HG03469 (cell line): ENCODE measurements at regions not wholly inside any gene's neighbourhood (a gene's known extent, or its start where the extent isn't known, plus 50 kb on each side); places are given as distances from the start of the nearest gene placed in this dataset.

Source experiments
- ATAC-seq: cut with Tn5 transposase; IDR thresholded peaks from one replicate; pipeline ENCODE4 v1.9.1; 2021; ENCODE audit warnings: mild to moderate bottlenecking, moderate library complexity, moderate number of reproducible peaks; ENCODE audit not compliant: unreplicated experiment

DNA sequence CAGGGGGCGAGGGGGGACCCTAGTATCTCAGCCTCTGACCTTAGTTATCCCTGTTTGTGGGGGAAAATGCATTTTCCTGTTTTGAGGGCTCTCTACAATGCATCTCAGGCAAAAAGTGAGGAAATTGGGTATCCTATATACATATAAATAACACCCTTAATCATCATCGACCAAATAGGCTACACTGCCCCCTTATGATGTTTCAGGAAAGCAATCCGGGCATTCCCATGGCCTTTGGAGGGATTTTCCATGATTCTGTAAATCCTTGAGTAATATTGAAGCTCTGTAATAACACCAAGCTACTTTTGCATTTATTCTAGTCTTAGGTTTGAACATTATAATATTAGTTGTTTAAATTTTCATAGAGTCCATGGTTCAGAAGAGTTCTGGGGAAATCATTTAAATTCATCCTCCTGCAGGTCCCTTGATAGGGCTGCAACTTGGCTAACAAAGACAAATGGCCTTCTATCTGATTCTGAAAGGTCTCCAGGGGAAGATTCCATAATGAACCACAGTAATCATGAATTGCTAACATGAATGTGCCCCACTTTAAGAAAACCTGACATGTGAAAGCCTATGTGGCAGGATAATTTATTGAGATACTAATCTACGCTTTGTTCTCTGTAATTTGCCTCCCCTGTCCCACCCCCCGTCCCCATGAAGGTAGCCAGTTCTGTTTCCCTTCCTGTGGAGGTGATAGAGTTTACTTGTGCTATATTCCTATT is 91.5 kb upstream of the SCOC start:
- no peak for ATAC-seq

DNA sequence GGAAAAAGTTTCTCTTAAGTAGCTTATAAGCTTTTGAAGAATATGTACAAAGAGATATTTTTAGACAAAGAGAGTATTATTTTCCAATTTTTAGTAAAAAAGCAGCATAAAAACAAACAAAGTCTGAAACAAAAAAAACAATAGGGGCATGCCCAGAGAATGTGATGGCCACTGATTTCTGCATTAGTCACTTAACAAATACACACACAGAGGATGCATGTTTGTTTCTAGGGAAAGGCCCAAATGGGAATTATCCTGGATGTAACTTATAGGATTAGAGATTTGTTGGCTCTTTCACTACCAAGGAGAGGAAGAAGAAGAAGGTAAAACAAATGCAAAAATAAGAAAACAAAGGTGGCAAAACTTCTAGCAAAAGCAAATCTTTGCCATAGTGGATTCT is 95.9 kb upstream of the SCOC start:
- ATAC-seq = no peak

DNA sequence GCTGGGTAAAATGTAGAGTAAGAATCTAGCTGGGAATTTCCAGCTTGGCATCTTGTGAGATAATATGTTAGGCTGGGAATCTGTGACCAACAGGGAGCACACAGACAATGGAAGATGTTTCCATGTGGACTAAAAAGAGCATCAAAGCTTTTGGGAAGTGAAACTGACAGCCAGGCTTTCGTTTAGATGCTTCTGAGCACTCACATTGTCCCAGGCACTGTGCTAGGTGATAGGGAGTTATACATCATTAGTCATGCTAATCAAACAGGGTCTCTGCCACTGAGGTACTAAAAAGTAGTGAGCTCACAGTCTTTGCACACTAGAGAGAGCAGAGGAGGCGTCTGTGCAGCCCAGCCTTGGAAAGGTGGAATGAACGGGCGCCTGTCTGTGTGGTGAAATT is 101.9 kb upstream of the SCOC start:
- ATAC-seq = no peak

DNA sequence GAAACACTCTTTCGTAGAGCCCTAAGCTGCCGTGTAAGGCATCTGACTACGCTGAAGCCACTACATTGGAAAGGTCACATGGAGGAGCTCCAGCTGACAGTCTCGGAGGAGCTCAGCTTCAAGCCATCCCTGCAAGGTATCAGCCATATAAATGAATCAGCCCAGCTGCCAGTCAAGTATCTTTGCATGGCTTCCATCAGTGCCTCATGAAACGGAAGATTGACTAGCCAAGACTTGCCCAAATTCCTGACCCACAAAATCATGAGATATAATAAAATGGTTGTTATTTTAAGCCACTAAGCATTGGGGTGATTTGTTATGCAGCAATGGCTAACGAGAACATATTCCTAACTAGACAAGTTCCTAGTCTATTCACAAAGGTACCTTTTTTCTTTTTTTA is 104.1 kb upstream of the SCOC start:
- ATAC-seq = no peak

DNA sequence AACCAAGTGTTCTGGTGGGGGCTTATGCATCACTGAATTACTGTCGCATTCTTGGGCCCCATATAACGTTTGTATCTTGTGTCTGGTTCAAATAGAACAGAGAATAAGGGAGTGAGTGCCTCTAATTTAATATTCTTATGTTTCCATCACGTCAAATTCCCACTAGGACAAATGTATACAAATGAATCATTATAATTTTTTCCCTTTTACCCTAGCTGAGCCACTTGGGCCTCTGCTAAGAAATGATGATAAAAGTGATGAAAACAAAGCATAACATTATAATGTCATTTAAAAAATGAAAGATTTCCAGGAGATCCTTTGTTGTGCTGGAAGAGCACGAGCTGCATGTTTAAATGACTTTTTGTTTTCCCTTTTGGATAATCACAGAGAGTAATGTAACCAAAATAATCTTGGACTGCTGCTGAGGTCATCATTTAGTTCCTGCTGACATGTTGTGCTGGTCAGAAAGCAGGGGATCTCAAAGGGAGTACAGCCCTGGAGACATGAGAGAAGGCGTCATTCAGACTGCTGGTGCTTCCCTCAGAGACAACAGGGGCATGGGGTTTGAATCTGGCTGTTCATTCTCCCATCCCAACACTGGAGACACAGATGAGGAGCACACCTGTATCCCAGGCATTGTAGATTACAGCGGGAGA is 105.1 kb upstream of the SCOC start:
- ATAC-seq = no peak

DNA sequence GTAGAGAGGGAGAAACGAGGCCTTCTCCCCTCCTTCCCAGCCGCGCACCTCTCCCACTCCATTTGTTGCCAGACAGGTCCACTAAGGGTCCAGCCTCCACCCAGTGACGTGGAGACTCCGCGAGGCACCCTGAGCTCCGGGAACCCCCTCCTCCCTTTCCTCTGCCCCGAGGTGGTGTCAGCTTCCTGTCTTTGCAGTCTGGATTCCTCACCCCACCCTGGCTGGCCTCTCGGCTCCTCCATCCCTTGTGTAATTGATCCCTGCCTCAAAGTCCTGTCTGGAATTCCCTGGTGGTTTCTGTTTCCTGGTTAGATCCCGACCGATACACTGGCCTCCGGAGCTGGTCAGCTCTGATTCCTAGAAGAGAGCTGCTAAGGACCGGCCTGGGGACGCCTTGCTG is 105.9 kb upstream of the SCOC start:
- no peak for ATAC-seq

DNA sequence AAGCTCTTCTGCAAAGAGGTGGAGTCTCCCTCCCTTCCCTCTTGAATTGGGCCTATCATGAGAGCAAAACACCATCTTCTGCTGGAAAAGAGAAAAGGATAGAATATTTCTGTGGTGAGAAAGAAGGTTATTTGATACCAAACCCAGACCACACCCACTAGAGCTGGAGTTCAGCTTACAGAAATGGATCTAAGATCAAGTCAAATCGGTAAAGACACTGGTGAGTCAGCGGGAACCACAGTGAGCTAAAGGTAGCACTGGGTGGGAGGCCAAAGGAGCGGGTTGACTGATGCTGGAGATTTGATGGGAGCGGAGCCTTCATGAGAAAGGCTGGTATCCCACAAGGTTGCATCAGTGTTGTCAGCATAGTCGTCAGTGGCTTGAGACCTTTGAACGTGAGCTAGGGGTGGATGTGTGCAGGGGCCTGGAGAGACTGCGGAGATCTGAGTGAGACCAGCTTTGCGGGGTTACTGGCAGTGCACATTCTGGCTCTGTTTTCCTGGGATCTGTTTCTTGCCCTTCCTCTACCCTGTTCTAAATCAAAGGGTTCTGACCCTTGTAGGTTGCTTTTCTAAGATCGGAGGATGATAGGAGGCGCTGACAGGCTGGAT is 106.4 kb upstream of the SCOC start:
- ATAC-seq = no peak

DNA sequence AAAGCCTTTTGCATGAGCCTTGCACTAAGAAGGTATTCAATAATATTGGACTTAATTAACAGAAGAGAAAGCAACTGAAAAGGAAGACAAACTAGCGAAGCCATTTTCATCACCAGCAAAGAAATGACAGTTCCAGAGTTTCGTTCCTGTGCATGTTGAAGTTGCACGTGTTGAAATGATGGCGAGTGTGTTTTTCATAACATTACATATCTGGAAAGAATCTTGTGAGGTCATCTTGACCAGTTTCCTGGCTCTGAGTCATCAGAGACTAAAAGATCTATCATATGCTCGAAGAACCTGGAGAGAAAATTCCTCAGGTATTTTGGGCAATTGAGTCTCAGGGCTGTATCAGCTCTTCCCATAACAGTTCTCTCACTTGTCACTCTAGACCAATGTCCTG is 106.2 kb upstream of the MAML3 start:
- ATAC-seq = no peak

DNA sequence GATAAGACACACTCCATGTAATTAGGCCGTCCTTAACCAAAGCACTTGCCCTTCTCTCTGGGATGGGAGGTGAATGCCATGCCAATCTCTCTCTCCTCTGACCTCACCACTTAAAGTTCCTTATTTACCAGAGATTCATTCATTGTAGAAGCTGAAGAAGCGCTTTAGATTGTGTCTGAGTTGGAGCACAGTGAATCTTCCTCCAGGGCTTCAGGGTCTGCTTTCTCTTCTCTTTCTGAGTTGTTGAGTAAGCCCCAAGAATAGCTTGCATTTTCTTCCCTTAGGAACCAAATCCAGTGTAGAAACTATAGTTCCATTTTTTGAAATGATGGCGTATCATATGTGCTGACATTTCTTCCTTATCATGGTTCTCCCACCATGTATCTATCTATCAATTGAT is 104.5 kb upstream of the MAML3 start:
- no peak for ATAC-seq

DNA sequence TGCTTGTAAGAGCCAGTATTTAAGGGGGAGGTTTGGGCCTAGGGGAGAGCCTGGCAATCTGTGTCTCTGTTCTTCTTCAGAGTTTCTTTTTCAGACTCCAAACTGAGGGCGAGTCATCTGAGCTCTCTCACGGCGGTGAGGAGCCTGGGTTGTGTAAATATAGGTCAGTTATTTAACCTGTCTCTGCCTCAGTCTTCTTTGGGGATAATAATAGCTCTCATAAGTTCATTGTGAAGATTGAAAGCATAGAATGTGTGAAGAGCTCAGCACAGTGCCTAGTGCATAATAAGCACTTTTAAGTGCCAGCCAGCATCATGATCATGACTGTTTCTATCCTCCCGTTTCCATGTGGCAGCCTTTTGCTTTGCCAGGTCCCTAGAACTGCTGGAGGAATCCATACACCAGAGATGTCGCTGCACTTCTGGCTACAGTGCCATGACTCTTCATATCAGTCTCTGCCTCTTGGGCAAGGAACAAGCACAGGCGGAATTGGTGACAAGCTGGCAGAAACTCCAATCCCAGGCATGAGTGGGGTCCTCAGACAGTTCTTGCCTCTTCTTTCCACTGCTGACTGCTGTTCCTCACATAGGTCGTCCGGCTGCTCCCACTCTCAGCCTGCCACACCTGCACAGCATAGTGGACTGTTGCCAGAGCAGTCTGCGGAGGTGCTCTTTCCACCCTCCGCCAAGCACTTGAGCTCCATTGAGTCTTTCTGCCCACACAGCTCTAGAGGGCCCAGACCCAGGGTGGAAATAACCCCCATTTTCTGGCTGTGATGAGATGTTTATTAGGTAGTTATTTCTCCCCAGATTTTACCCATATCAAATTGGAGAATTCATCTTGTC is 103.7 kb upstream of the MAML3 start:
- no peak for ATAC-seq

DNA sequence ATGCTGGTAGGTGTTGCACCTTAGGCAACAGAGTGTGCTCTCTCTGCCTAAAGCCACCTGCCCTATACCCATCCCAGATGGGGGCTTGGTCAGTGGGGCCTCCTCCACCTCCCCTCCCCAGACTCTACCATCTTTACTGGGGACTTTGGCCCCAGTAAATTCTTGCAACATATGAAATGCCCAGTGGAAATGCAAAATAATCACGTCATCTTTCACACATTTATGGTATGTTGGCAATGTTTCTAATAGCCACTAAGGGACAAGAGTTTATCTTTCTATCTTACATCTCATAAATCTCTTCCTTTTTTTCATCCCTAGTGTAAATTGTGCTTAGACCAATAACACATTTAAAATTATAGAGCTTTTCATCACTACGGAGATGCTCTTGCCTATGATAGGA is 103.0 kb upstream of the MAML3 start:
- ATAC-seq = no peak

DNA sequence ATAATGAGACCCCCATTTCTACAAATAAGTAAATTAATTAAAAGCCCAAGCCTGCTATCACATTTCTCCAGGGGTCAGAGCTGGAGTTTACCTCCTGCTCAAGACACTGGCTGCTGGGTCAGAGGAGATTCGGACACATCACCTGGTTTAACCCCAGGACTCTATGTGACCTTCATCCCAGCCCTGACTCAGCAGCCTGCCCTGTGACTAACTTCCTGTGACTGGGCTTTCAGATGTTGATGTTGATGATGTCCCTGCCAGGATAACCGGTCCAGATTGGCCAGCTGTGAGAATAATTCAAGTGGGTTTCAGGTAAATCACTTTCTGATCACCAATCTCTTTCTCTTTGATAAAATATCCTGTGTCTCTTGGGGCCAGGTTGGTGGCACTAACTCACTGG is 102.4 kb upstream of the MAML3 start:
- no peak for ATAC-seq

DNA sequence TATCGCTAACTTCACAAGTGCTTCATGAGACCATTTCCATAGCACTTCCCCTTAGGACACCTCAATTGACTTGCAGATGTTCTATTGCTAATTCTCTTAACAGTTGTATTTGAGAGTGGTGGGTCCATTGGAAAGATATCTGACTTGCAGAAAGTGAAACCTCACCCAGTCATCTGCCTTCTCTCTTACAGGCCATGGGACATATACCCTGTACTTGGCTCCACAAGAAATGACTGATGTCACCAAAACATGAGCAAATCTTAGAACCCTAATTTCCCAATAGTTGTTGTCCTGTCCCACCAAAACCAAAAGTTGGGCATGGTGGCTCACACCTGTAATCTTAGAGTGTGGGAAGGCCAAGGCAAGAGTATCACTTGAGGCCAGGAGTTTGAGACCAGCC is 101.9 kb upstream of the MAML3 start:
- no peak for ATAC-seq

DNA sequence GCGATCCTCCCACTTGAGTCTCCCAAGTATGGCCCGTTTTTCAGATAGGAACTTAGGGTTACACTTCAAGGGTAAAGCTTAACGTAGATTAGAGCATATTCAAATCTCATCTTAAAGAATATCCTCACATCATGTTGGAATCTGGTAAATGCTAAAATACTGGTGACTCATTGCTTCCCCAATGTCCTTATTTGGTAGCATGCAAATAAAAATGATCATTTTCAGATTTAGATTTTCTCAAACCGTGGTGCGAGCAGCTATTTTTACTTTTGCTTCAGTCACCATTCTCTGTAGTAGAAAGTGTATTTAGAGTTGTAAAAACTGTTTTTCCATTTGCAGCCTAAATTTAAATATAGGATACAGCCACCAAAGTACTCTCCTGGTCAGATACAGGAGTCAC is 101.5 kb upstream of the MAML3 start:
- ATAC-seq = no peak

DNA sequence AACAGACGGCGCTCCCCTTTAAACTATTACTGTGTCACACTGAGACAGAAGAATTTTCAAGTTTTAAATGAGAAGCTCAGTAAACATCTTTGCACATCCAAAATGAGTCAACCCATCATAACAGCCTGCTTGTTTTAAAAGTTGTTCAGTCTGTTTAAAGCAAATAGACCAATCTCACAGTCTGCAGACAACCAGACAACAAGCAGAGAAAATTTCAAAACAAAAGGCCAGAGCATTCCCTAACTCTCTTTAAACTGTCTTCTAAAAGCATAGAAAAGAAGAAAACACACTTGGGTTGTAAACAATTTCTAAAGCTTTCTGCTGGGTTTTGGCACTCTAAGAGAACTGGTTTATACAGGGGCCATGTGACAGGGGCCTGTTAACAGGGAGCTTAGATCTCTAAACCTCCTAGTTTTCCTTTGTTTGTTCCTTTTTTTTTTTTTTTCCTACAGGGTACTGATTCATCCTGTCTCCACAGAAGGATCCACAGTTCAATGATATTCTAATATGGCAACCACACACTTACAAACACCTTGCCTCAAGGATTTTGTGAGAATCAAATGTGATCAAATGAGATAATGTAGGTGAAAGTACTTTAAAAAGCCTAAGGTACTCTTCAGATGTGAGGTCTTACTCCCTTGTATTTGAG is 100.8 kb upstream of the MAML3 start:
- ATAC-seq = no peak

DNA sequence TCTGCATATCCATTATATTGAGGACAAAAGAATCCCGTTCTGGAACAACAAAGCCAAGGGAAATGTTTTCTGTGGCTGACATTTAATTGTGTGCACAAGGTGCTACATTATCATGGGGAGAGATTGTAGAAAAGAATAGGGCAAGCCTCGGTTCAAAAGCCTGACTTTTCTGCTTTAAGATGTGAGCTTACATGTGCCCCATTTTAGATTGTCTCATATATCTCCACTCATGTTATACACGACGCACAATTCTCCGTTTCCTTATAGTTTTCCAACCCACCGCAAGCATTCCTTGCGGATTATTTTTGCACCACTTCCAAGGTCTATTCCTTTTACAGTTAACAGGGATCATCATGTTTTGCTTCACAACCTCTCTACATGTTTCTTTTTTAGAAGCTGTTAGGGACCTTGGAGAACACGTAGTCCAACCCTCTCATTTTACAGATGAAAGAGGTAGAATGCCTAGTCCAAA is 99.6 kb upstream of the MAML3 start:
- ATAC-seq = no peak

DNA sequence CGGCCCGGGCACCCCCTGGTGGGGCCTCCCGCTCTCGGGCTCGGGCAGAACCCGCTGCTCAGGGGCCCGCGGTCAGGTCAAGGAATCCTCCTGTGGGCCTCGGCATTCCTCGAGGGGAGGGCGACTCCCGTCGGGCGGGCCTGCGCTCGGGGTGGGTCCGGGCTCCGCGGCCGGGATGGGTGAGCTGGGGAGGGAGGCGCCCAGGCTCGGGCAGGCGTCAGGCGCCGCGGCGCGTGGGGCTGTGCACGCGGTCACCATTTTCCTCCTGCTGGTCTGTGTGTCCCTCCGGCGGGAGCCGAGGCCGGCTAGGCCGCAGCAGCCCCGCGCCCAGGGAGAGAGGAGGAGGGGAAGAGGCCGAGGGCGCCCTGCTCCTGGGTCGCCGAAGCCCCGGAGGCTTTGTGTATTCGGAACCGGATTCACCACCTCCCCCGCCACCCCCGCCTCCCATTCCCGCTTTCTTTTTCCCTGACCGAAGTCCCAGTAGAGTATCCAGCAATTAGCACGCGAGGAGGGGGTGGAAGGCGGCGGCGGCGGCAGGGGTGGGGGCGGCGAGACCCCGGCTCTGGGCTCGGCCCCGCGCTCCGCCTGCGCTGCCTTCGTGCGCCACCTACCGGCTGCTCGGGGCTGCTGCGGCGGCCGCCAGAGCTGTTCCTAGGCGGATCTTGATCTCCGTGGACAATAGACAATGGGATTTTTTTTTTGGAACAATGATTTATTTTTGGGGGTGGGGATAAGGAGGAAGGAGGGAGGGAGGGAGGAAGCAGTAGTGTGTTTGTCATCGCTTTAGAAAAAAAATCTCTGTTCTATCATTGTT is 99.0 kb upstream of the MAML3 start:
- ATAC-seq = no peak

DNA sequence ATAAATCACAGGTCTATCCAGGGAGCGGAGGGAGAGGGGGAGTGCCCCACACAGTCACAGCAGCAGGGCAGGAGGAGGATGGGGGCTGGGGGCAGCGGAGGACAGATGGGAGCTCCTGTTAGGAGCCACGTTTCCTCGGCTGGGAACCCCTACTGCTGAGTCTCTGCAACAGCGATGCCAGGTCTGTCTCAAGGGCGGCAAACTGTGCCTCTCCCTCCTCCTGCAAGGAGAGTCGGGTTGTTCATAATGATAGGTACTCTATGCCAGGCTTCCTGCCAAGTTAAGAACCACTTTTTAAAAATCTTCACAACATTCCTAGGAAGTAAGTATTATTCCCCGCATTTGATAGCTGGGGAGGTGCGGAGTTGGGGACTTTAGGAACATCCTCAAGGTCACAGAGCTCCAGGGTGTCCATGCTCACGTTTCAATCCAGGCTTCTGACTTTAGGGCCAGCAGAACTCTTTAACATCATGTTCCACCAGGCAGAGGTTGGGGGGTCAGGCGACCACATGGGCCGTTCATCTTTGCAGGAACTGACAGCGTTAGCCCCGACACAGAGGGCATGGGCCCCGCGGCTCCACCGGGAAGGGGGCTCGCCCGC is 98.3 kb upstream of the MAML3 start:
- no peak for ATAC-seq

DNA sequence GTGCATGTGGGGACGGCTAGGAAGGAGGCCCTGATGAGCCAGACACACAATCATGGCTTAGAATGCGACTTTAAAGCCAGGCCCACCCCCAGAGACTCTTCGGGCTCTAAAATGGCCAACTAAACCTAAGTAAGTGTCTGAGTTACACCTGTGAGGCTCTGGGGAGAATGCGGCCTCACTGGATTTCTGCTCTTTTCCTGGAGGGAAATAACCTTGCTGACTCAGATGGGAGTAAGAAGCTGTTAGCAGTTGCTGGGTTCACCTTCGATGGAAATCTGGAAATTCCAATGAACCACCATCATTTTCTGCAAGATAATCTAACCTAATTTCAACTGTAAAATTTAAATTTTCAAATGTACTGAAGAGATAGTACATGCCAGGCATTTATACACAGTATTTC is 97.6 kb upstream of the MAML3 start:
- ATAC-seq = no peak
